ENCODE measurements at regions not wholly inside any gene's neighbourhood (a gene's known extent, or its start where the extent isn't known, plus 50 kb on each side); places are given as distances from the start of the nearest gene placed in this dataset.
"Not testable (repeated sequence)": the region's sequence is repeated elsewhere in the genome, so short reads cannot be mapped to it uniquely, and the experiment has no call there.

DNA sequence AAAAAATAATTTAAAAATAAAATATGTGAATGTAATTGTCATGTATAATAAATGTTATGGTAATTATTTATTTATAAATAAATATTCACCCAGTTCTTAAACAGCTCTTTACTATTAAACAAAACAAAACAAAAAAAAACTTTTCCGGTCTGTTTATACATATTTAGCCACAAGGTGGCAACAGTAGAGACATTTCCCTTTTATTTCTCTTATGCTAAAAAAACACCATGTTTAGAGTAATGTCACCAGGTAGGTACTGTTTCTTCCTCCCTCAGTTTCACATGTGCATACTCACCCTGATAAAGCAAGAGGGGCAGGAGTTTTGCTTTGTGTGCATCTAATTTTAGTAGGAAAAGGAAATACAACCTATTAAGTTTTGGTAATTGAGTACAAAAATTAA lies 610.4 kb upstream of the IMPG1 start:
- intact Hi-C loops (cut with DNase I, micrococcal nuclease), result no loop called here
- no peak for DNase-seq
- ATAC-seq, result no peak

DNA sequence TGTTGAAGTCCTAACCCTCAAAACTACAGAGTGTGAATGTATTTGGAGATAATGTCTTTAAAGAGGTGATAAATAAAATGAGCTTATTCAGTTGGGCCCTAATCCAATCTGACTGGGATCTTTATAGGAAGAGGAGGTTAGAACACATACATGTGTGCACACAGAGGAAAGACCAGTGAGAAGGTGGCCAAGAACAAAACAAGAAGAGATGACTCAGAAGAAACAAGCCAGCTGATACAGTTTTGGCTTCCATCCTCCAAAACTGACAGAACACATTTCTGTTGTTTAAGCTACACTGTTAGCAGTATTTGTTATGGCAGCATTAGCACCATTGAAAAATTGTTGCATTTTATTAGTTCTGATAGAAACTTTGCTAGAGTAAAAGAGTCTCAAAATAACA lies 609.3 kb upstream of the IMPG1 start:
- ATAC-seq (no peak), DNase-seq (no peak)
- intact Hi-C loops (cut with DNase I, micrococcal nuclease), result no loop called here

DNA sequence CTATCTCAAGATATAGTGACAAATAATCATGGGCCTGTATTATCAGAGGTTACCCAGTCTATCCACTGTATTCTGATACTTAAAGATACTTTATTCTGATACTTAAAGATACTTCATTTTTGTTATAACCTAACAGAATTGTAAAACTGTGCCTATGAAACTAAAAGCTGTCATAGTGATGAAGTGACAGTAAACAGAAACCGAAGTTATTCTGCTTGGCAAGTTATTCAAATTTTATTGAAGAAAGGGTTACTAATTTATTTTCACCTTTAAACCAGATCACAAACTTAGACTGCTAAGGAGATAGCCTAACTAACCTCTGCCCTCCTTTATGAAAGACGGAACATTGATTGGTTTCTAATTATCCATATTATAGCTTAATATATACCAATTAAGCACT lies 604.6 kb upstream of the IMPG1 start:
- DNase-seq (no peak), ATAC-seq (no peak)
- intact Hi-C loops (cut with DNase I, micrococcal nuclease), result no loop called here

DNA sequence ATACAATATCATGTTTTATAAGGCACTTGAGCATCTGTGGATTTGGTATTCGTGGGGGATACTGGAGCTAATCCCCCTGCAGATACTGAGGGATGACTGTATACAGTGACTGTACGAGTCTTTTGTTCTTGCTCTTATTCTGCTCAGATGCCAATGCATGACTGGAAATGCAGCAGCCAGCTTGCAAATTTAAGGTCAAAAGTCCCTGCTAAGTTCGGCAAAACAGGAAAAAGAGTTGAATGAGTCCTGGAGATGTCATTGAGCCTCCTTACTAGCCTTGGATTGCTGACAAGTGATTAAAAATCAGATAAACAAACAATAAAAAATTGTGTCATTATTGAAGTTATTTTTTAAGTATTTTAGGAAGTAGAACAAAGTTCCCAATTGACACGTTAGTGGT lies 599.3 kb upstream of the IMPG1 start:
- intact Hi-C loops (cut with DNase I, micrococcal nuclease), result no loop called here
- ATAC-seq (no peak), DNase-seq (no peak)

DNA sequence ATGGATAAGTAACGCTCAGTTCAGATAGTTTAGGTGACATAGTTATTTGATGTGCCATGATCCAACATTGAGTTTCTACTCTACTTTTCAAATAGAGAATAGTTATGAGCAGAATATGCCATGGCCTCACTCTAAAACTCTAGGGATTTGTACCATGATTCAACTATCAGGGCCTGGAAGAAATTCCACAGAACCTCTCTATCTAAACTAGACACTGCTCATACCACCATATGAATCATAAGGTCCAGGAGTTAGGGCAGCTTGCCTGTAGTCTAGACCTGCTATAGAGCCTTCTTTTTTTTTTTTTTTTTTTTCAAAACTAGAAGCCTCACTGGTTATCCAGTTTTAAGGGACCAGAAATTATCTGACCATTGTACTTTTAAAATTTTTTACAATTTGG lies 571.8 kb upstream of the IMPG1 start:
- DNase-seq (no peak), ATAC-seq (no peak)
- intact Hi-C loops (cut with DNase I, micrococcal nuclease), result no loop called here

DNA sequence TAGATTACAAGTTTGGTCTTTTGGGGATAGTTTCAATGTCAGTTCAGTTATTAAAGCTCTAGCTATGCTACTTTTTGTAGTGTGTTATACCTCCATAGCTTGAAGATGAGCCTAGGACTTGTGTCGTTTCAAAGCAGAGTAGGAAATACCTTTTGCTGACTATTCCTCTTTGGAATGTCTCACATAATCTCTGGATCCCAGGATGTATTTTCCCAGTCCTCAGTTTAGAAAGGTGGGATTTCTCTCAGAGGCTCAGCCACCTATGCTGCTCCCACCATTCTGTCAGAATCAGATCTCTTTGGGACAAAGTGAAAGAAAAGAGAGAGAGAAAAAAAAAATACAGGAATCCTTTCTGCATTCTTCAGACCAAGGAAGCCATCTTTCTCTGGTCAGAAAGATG lies 567.5 kb upstream of the IMPG1 start:
- no peak for DNase-seq
- intact Hi-C loops (cut with DNase I, micrococcal nuclease), result no loop called here
- no peak for ATAC-seq

DNA sequence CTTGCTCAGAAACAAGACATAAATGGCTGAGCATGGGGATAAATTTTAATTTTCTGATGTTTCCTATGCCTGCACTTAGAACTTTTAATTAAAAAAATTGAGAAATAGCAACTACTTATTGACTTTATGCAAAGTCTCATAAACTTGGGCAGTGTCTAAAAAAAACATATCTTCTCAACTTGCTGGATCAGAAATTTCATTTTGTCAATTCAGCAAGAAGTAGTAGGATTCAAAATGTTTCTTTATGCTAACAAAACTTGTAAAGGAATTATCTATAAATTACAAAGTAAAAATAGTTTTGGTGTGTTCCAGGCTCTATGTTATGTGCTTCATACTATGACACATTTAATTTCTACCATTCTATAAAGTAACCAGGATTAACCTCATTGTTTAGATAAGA lies 562.2 kb upstream of the IMPG1 start:
- ATAC-seq, result no peak
- intact Hi-C loops (cut with DNase I, micrococcal nuclease), result no loop called here
- DNase-seq, result no peak

DNA sequence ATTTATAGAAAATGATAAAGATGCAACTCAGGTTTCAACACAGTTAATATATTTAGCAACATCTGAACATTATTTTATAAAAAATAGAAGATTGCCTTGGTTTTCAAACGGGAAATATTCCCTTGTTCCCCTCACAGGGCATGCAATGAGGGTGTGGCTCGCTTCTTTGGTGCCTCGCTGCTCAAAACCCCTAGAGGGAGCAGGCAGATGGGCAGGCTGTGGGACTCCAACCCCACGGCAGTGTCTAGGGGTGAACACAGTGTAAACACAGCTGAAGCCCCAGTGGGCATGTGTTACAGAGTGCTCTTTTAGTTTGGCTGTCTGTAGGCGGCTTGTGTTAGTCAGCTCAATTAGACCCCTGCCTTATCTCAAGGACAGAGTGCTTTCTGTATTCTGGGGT lies 560.8 kb upstream of the IMPG1 start:
- ATAC-seq, result no peak
- no peak for DNase-seq
- intact Hi-C loops (cut with DNase I, micrococcal nuclease), result no loop called here

DNA sequence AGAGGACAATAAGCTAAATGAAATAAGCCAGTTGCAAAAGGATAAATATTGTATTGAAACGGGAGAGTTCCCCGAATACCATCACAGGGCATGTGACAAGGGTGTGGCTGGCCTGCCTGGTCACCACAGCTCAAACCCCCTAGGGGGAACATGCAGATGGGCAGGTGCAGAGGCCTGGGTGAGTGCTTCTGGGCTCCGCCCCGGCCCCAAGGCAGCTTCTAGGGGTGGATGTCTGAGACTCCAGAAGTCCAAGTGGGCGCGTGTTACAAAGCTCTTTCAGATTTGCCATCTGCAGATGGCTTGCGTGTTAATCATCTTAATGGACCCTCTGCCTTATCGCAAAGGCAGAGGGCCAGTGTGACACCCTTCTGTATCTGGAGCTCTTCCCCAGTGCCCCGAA lies 559.2 kb upstream of the IMPG1 start:
- intact Hi-C loops (cut with DNase I, micrococcal nuclease), result no loop called here
- ATAC-seq (no peak), DNase-seq (no peak)

DNA sequence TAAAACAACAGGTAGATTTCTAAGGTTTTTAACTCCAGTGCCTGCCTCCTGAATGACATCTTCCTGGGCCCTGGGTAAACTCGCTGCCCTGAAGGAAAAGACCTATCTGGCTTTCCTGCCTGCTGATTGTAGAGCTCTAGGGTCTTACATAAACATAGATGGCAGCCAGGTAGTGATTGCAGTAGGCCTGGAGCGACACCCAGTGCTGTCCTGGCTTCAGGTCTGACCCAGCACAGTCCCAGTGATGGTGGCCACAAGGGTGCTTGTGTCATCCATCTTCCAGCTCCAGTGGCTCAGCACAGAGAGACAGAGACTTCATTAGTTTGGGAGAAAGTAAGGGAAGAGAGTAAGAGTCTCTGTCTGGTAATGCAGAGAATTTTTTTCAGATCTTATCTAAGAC lies 542.9 kb upstream of the IMPG1 start:
- DNase-seq (no peak), ATAC-seq (no peak)
- intact Hi-C loops (cut with DNase I, micrococcal nuclease), result no loop called here

DNA sequence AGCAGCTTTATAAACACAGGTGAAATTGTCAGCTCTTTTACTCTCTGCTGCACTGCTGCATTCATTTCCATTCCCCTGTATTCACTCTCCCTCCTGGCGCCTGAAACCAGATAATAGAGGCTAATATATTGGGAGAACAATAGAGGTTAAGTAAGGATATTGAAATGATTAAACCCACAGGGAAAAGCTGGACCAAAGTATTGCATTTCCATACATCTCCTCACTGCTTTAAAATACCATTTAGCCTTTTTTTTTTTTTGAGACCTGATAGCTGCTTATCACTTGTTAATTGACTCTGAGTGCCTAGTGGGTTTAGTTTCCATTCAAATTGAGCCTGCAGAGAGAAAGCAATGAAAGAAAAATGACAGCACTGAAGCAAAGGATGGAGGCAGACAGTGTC lies 540.5 kb upstream of the IMPG1 start:
- DNase-seq (no peak), ATAC-seq (no peak)
- intact Hi-C loops (cut with DNase I, micrococcal nuclease), result no loop called here

DNA sequence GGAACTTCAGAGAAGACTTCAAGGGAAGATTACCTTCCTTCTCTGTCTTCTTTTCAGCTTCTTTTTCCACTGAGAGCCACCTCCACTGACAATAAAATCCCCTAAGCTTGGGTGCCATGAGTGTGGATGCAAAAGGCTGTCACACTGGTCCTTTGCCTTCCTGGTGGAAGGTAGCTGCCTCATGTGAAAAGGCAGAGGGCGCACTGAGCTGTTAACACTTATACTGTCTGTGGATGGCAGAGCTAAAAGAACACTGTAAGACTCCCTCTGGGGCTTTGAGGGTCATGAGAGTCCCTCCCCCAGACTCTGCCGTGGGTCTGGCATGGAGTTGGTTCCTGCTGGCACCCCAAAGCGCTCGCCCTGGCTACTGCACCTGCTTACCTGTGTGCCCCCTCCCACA lies 536.7 kb upstream of the IMPG1 start:
- ATAC-seq, result no peak
- intact Hi-C loops (cut with DNase I, micrococcal nuclease), result no loop called here
- DNase-seq, result no peak

DNA sequence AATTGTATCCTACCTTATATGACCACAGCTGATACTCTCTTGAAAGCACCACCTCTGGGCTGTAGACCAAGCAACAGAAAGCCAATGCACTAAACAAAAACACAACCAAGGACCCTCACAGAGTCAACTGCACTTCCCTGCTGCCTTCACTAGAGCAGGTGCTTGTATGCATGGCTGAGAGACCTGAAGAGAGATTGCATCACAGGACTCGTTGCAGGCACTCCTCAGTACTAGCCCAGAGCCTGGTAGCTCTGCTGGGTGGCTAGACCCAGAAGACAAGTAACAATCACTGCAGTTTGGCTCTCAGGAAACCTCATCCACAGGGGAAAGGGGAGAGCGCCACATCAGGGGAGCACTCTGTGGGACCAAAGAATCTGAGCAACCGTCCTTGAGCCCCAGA lies 521.6 kb upstream of the IMPG1 start:
- ATAC-seq (no peak), DNase-seq (no peak)
- intact Hi-C loops (cut with DNase I, micrococcal nuclease), result no loop called here

DNA sequence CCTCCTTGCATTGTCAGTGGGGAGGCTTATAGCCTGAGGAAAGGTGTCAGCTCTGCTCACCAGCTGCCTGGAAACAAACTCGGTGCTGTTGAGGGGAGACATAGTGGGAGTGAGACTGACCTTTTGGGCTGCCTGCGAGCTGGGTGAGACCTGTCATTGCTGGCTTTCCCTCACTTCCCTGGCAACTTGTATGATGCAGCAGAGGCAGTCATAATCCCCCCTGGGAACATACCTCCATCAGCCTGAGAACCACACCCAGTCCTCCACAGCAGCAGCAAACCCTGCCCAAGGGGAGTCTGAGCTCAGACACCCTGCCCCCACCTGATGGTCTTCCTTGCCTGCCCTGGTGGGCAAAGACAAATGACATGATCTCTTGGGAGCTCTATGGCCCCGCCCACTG lies 521.2 kb upstream of the IMPG1 start:
- intact Hi-C loops (cut with DNase I, micrococcal nuclease), result no loop called here
- ATAC-seq (no peak), DNase-seq (no peak)

DNA sequence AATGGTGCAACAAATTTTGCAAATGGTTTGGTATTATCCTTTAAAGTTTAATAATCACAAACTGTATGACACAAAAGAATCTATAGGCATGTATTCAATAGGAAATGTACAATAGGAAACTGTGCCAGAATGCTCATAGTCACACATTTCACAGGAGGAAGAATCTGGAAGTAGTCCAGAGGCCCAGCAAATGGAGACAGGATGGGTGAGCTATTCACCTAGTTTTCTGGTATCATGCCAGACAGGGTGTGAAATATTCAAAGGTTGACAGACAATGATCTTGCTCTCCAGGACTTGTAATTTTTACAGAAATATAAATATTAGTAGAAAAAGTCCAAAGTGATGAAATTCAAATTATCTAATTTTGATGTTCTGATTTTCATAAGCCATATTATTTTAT lies 520.1 kb upstream of the IMPG1 start:
- intact Hi-C loops (cut with DNase I, micrococcal nuclease), result no loop called here
- ATAC-seq (no peak), DNase-seq (no peak)

DNA sequence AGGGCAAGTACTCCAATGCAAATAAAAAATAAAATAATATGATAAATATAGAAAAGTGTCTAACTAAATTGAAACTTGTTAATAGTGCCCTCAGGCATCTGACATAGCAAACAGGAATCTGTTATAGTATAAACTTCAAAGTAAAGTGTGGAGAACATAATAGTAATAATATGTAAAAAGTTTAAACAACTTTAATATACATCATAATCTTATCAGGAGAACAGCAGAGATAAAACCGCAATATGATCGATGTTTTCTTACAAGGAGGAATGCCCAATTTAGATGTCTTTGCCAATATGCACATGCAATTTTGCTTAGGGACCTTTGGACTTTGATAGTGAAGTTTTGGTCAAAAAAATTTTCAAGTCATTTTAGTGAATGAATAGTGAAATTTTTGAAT lies 514.8 kb upstream of the IMPG1 start:
- intact Hi-C loops (cut with DNase I, micrococcal nuclease), result no loop called here
- DNase-seq (no peak), ATAC-seq (no peak)

DNA sequence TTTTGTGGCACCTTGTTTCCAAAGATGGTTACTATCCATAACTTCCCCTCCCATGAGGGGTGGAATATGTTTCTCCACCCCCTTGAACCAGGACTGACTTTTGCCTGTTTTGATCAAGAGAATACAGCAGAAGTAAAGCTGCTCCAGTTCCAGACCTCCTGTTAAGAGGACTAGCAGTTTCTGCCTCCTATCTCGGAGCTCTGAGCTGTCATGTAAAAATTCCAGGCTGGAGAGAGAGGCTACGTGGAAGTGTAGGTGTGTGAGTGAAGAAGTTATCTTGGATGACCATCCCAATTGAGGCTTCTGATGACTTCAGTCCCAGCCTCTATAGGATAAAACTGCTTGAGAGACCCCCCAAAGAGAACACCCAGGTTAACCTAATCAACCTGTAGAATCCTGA lies 511.7 kb upstream of the IMPG1 start:
- intact Hi-C loops (cut with DNase I, micrococcal nuclease), result no loop called here
- ATAC-seq, result no peak

DNA sequence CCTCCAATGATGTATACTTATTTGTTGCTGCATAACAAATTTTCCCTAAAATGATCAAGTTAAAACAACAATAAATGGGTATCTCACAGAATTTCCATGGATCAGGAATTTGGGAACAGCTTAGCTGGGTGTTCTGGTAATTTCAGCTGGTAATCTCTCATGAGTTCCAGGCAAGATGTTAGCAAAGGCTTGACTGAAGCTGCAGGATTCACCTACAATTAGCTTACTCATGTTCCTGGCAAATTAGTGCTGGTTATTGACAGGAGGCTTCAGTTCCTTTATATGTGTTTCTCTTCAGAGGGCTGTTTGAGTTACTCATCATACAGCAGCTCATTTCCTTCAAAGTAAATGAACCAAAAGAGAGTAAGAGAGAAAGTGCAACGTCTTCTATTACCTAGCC lies 506.3 kb upstream of the IMPG1 start:
- DNase-seq (no peak), ATAC-seq (no peak)
- intact Hi-C loops (cut with DNase I, micrococcal nuclease), result no loop called here

More for the DNA sequence above, 511.7 kb upstream of the IMPG1 start:
- DNase-seq, result no peak

DNA sequence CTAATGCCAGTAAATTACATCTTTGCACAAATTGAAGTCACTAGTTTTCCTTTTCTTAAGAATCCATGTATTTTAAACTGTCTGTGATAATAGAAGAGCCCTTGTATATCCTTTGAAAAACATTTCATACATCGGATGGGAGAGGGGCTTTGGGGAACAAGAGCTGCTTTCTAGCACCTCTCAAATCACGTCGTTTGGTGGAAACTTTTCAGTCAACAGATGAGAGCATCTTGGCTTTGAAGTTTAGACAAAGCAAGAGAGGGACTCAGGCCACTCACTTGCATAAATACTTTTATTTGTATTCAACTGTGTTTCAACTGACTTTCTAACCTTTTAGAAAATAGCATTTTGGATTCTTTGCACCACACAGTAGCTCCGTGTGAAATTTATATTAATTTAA lies 502.3 kb upstream of the IMPG1 start:
- ATAC-seq, result no peak
- intact Hi-C loops (cut with DNase I, micrococcal nuclease), result no loop called here
- no peak for DNase-seq

DNA sequence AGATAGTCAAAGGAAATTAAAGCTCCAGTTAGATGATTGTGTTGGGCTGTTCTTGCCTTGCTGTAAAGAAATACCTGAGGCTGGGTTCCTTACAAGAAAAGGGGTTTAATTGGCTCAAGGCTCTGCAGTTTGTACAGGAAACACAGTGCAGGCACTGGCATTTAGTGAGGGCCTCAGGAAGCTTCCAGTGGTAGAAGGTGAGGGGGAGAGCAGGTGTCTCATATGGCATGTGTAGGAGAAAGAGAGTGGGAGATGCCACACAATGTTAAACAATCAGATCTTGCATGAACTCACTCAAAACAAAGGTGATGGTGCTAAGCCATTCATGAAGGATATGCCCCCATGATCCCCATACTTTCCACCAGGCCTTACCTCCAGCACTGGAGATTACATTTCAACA lies 493.5 kb upstream of the IMPG1 start:
- ATAC-seq (no peak), DNase-seq (no peak)
- intact Hi-C loops (cut with DNase I, micrococcal nuclease), result no loop called here

DNA sequence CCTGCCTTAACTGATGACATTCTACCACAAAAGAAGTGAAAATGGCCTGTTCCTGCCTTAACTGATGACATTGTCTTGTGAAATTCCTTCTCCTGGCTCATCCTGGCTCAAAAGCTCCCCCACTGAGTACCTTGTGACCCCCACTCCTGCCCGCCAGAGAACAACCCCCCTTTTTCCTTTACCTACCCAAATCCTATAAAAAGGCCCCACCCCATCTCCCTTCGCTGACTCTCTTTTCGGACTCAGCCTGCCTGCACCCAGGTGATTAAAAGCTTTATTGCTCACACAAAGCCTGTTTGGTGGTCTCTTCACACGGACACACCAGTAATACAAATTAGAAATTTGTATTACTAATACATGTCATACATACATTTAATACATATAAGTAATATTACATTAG lies 489.9 kb upstream of the IMPG1 start:
- DNase-seq; ATAC-seq; intact Hi-C loops (cut with DNase I, micrococcal nuclease): not testable (repeated sequence)
